Right lobe of liver (tissue), 6 donors: ENCODE measurements at regions not wholly inside any gene's neighbourhood (a gene's known extent, or its start where the extent isn't known, plus 50 kb on each side); places are given as distances from the start of the nearest gene placed in this dataset.
"Not testable (repeated sequence)": the region's sequence is repeated elsewhere in the genome, so short reads cannot be mapped to it uniquely, and the experiment has no call there.

Experiments
- ATAC-seq, 4 donors: fragments of 200-7000 bp; cut with Tn5 transposase; one replicate each; pipeline ENCODE4 v1.9.1; 2020; ENCODE audit warnings: mild to moderate bottlenecking in 4 of 4, moderate library complexity in 4 of 4
- DNase-seq, 3 donors: peaks; one replicate each; pipeline ENCODE4 v3.0.0-alpha.2; 2020
- H3K27ac ChIP-seq, 3 donors: fragments of 200-600 bp; one replicate each; pipeline ENCODE4 v1.8.0; 2022
- H3K27me3 ChIP-seq, 2 donors: fragments of 200-600 bp; one replicate each; pipeline ENCODE4 v1.8.0; 2022
- H3K36me3 ChIP-seq, 4 donors: fragments of 200-600 bp; sonication (generic) in 1 of 4; one replicate each; pipeline versions ENCODE4 v1.5.1 to v1.8.0; 2017 to 2022; ENCODE audit warnings: control low read depth in 1 of 4
- H3K4me1 ChIP-seq, 4 donors: fragments of 200-600 bp; sonication (generic) in 1 of 4; one replicate each; pipeline versions ENCODE4 v1.5.1 to v1.8.0; 2017 to 2022; ENCODE audit warnings: control low read depth in 1 of 4
- H3K4me3 ChIP-seq, 3 donors: fragments of 200-600 bp; one replicate each; pipeline ENCODE4 v1.8.0; 2022
- H3K9me3 ChIP-seq, 4 donors: fragments of 200-600 bp; sonication (generic) in 1 of 4; one replicate each; pipeline versions ENCODE4 v1.5.1 to v1.8.0; 2017 to 2022; ENCODE audit warnings: control low read depth in 1 of 4
- POLR2A ChIP-seq: fragments of 450-650 bp; IDR thresholded peaks from one replicate; pipeline ENCODE4 v1.6.1; 2017; ENCODE audit warnings: antibody characterized with exemption, mild to moderate bottlenecking
- WGBS: methylation state at CpG from one replicate; pipeline ENCODE4 v1.1.6; 2018; ENCODE audit warnings: low coverage, low lambda C conversion rate; ENCODE audit not compliant: insufficient coverage; ENCODE audit errors: missing lambda C conversion rate; 5-methylcytosine and 5-hydroxymethylcytosine counted together
- intact Hi-C, 2 donors: fragments of 100-400 bp; cut with DNase I; formaldehyde crosslinking; loops; one replicate each; pipeline versions ENCODE4 v1.11.2 to v1.14.1; 2022
- TF ChIP-seq, protein P1 (sequence below), 4 donors: fragments of 200-600 bp in 3 of 4; fragments of 450-650 bp in 1 of 4; IDR thresholded peaks; one replicate each; pipeline versions ENCODE4 v1.5.1 to v1.8.0; 2016 to 2022; ENCODE audit warnings: antibody characterized with exemption in 4 of 4, mild to moderate bottlenecking in 2 of 4
- donor health status: DM: no; HTN: yes; CAD: no.
- donor health status: DM: no; HTN: no; CAD: no.
- donor health status: DM: no; HTN: no; CAD: no.
- donor health status: DM: no; HTN: yes; CAD: no.
- donor health status: DM: no; HTN: yes; CAD: no.

GRCh38 chr4:189740873-189741272 lies 199.8 kb upstream of the FRG1 start:
- no peak for TF ChIP-seq POLR2A
- TF ChIP-seq, protein P1, sequence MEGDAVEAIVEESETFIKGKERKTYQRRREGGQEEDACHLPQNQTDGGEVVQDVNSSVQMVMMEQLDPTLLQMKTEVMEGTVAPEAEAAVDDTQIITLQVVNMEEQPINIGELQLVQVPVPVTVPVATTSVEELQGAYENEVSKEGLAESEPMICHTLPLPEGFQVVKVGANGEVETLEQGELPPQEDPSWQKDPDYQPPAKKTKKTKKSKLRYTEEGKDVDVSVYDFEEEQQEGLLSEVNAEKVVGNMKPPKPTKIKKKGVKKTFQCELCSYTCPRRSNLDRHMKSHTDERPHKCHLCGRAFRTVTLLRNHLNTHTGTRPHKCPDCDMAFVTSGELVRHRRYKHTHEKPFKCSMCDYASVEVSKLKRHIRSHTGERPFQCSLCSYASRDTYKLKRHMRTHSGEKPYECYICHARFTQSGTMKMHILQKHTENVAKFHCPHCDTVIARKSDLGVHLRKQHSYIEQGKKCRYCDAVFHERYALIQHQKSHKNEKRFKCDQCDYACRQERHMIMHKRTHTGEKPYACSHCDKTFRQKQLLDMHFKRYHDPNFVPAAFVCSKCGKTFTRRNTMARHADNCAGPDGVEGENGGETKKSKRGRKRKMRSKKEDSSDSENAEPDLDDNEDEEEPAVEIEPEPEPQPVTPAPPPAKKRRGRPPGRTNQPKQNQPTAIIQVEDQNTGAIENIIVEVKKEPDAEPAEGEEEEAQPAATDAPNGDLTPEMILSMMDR (IDR thresholded peaks at IDR 0.05): no peak
- DNase-seq (no peak), ATAC-seq (no peak)
- Histone ChIP-seq H3K27me3 (no peaks in the 10 kb centered on the region), H3K27ac (no peak overlapping the region), H3K4me1 (no peaks in the 10 kb centered on the region), H3K4me3 (no peak overlapping the region), H3K36me3 (no peaks in the 10 kb centered on the region), H3K9me3 (no peaks in the 10 kb centered on the region)
- WGBS: 72% methylated on average over 12 of the region's 16 CpGs
- intact Hi-C loops: no loop called here

DNA sequence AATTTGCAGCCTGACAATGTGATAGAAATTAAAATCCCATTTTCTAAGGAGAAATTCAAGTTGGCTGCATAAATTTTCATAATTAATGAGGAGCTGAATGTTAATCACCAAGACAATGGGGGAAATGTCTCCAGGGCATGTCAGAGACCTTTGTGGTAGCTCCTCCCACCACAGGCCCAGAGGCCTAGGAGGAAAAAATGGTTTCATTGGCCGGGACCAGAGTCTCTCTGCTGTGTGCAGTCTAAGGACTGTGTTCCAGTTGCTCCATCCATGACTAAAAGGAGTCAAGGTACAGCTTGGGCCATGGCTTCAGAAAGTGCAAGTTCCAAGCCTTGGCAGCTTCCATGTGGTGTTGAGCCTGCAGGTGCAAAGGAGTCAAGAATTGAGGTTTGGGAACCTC lies 187.6 kb upstream of the FRG1 start:
- H3K9me3 ChIP-seq, ATAC-seq, DNase-seq, H3K27me3 ChIP-seq, intact Hi-C loops, H3K36me3 ChIP-seq, H3K4me3 ChIP-seq, H3K27ac ChIP-seq, H3K4me1 ChIP-seq: not testable (repeated sequence)
- WGBS: 67% methylated on average over 1 of the region's 1 CpG

DNA sequence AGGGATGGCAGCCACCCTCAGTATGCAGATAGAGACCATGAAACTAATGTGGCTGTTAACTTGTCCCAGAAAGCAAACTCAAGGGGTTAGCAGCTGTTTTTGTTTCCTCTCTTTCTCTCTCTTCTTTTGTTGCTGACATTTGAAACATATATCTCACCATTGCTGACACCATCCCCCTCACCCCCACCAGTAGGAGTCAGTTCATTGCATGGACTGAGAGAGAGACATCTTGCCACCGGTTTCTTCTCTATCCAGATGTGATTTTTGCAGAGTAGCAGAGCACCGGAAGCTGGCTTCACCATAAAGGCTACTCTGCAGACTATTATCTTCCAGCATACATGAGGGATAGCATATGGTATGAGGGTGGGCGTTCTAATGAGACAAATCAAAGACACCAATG lies 177.1 kb upstream of the FRG1 start:
- TF ChIP-seq POLR2A: no peak
- TF ChIP-seq, protein P1 (IDR thresholded peaks at IDR 0.05): no peak
- no peak for DNase-seq
- intact Hi-C loops: no loop called here
- no peaks in the 10 kb centered on the region for H3K36me3 ChIP-seq
- no peak for ATAC-seq
- H3K4me1 ChIP-seq: no peaks in the 10 kb centered on the region
- no peaks in the 10 kb centered on the region for H3K9me3 ChIP-seq
- H3K27me3 ChIP-seq: no peaks in the 10 kb centered on the region
- 41% methylated on average over 3 of the region's 3 CpGs for WGBS
- no peak overlapping the region for H3K4me3 ChIP-seq
- H3K27ac ChIP-seq: no peak overlapping the region

- no peaks in the 10 kb centered on the region for H3K4me1 ChIP-seq
- no peaks in the 10 kb centered on the region for H3K36me3 ChIP-seq
- intact Hi-C loops: no loop called here
- H3K9me3 ChIP-seq: no peaks in the 10 kb centered on the region
- H3K27ac ChIP-seq: no peak overlapping the region
- no peaks in the 10 kb centered on the region for H3K27me3 ChIP-seq
- WGBS: 72% methylated on average over 8 of the region's 10 CpGs
- DNase-seq: no peak
- no peak for ATAC-seq
- no peak for TF ChIP-seq POLR2A
- TF ChIP-seq, protein P1 (IDR thresholded peaks at IDR 0.05): no peak
- no peak overlapping the region for H3K4me3 ChIP-seq
Measured at GRCh38 chr4:189765301-189765700, 175.4 kb upstream of the FRG1 start.

GRCh38 chr4:189765736-189766135 lies 174.9 kb upstream of the FRG1 start:
- H3K9me3 ChIP-seq: no peaks in the 10 kb centered on the region
- H3K27ac ChIP-seq: no peak overlapping the region
- no peaks in the 10 kb centered on the region for H3K36me3 ChIP-seq
- no peak overlapping the region for H3K4me3 ChIP-seq
- no peaks in the 10 kb centered on the region for H3K27me3 ChIP-seq
- DNase-seq (no peak), ATAC-seq (no peak)
- 40% methylated on average over 6 of the region's 6 CpGs for WGBS
- TF ChIP-seq, protein P1 (IDR thresholded peaks at IDR 0.05): no peak
- no peak for TF ChIP-seq POLR2A
- intact Hi-C loops: no loop called here
- H3K4me1 ChIP-seq: no peaks in the 10 kb centered on the region
